SJCRH30 (cell line): ENCODE measurements at regions not wholly inside any gene's neighbourhood (a gene's known extent, or its start where the extent isn't known, plus 50 kb on each side); places are given as distances from the start of the nearest gene placed in this dataset.
A peak's percentile ranks its signal among the peaks of the same experiment; 100 is the strongest.

Experiments used
- DNase-seq, 2 experiments: peaks; one replicate each; pipeline ENCODE4 v3.0.0-alpha.2; 2015 to 2020
- H3K27ac ChIP-seq: fragments of 250-450 bp; sonication (Bioruptor Pico); 2 replicates; pipeline ENCODE4 v1.5.1; 2020; ENCODE audit warnings: mild to moderate bottlenecking, moderate library complexity
- H3K27me3 ChIP-seq: fragments of 250-450 bp; sonication (Bioruptor Pico); 2 replicates; pipeline ENCODE4 v1.5.1; 2020; ENCODE audit warnings: mild to moderate bottlenecking, moderate library complexity
- H3K36me3 ChIP-seq: fragments of 250-450 bp; sonication (Bioruptor Pico); 2 replicates; pipeline ENCODE4 v1.5.1; 2020; ENCODE audit warnings: mild to moderate bottlenecking, moderate library complexity
- H3K4me1 ChIP-seq: fragments of 250-450 bp; sonication (Bioruptor Pico); 2 replicates; pipeline ENCODE4 v1.5.1; 2020; ENCODE audit warnings: mild to moderate bottlenecking, moderate library complexity
- H3K4me3 ChIP-seq: fragments of 250-450 bp; sonication (Bioruptor Pico); 2 replicates; pipeline ENCODE4 v1.5.1; 2020; ENCODE audit warnings: mild to moderate bottlenecking, moderate library complexity
- H3K9me3 ChIP-seq: fragments of 250-450 bp; sonication (Bioruptor Pico); replicated peaks from 2 replicates; pipeline ENCODE4 v1.5.1; 2020; ENCODE audit warnings: mild to moderate bottlenecking, moderate library complexity

DNA sequence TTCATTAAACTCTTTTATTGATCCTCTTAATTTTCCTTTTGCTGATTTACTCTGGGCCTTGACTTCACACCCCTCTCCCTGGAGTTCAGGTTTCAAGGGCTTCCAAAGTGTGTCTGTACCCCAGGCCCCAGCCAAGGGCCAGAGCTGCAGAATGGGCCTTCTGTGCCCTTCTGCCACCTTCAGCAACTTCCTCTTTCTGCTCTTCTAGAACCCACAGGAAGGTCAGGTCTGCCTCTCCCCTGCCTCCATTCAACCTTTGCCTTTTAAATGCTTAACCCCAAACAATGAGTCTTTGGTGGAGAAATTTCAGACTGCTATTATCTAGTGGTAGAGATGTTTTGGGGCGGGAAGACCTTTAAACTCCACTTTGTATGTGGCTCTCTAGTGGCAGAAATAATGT, 63.1 kb downstream of the TSN start:
- Histone ChIP-seq H3K27ac (no peak overlapping the region), H3K9me3 (no peaks in the 10 kb centered on the region), H3K36me3 (no peaks in the 10 kb centered on the region), H3K4me1 (no peaks in the 10 kb centered on the region), H3K27me3 (no peaks in the 10 kb centered on the region), H3K4me3 (no peak overlapping the region)
- DNase-seq: no peak

DNA sequence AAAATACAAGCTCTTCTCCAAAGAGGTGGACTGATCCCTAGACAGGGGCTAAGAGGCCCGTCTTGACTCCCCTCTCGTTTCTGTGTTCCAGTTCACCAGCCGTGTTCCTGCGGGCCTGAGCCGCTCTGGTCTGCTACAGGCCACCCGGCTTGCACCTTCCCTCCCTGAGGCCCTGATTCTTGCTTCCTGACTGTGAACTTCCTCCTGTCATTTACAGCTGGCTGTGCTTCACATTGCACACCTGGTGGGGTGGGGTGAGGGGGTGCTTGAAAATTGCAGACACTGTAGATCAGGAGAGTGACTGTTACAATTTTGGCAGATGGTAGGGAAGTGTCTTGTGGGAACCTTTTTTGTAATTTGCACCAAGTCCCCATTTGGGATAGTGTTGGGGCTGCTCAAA, 64.4 kb downstream of the TSN start:
- no peaks in the 10 kb centered on the region for H3K4me1 ChIP-seq
- H3K36me3 ChIP-seq: no peaks in the 10 kb centered on the region
- H3K27ac ChIP-seq: no peak overlapping the region
- DNase-seq: no peak
- no peaks in the 10 kb centered on the region for H3K9me3 ChIP-seq
- H3K4me3 ChIP-seq: no peak overlapping the region
- H3K27me3 ChIP-seq: no peaks in the 10 kb centered on the region

DNA sequence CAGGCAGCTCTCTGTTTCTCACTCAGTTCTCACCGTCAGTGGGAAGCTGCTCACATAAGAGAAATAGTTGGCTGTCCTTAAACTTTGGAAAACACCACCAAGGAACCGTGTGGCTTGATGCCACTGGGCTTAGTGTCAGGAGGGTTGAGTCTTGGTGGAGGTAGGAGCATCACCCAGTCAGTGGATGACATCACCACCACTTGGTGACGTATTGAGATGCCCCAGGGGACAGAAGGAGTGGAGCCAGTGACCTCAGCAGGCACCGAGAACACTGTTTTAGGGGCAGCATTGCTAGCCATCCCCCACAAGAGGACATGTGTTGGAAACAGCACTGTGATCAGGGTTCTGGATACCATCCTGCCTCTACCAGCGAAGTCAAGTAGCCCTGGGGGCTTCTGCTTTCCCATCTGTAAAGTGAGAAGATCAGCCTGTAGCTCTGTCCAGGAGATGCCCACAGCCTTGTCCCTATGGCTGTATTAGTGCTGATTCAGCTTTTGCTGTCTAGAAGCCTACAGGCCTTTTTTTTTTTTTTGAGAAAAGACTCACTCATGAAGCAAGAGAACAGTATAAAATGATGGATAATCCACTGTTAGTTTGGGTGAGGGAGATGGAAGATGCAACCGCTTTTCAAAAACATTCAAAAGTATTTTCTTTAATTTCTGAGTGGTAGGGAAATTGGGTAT, 66.2 kb downstream of the TSN start:
- no peaks in the 10 kb centered on the region for H3K9me3 ChIP-seq
- H3K36me3 ChIP-seq: no peaks in the 10 kb centered on the region
- no peak for DNase-seq
- H3K27ac ChIP-seq: no peak overlapping the region
- no peak overlapping the region for H3K4me3 ChIP-seq
- no peaks in the 10 kb centered on the region for H3K27me3 ChIP-seq
- no peaks in the 10 kb centered on the region for H3K4me1 ChIP-seq

DNA sequence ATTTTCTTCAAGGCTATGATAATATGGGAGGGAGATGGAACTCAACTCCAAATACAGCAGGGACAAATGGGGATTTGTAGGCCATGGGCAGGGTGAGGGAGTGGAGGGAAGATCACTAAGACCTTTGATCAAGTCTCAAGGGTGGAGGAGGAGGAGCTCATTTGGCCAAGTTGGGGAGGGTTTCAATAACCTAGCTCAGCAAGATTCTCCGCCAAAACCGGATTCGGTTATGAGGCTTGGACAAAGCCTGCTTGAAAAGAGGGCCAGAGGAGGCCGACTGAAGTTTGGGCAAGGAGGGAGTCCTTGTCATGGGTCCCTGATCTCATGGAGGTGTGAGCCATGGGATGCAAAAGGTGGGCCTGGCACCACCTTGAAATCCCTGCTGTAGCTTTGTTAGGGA, 68.8 kb downstream of the TSN start:
- no peaks in the 10 kb centered on the region for H3K4me1 ChIP-seq
- DNase-seq: no peak
- H3K27ac ChIP-seq: no peak overlapping the region
- H3K4me3 ChIP-seq: no peak overlapping the region
- no peaks in the 10 kb centered on the region for H3K9me3 ChIP-seq
- no peaks in the 10 kb centered on the region for H3K36me3 ChIP-seq
- no peaks in the 10 kb centered on the region for H3K27me3 ChIP-seq

DNA sequence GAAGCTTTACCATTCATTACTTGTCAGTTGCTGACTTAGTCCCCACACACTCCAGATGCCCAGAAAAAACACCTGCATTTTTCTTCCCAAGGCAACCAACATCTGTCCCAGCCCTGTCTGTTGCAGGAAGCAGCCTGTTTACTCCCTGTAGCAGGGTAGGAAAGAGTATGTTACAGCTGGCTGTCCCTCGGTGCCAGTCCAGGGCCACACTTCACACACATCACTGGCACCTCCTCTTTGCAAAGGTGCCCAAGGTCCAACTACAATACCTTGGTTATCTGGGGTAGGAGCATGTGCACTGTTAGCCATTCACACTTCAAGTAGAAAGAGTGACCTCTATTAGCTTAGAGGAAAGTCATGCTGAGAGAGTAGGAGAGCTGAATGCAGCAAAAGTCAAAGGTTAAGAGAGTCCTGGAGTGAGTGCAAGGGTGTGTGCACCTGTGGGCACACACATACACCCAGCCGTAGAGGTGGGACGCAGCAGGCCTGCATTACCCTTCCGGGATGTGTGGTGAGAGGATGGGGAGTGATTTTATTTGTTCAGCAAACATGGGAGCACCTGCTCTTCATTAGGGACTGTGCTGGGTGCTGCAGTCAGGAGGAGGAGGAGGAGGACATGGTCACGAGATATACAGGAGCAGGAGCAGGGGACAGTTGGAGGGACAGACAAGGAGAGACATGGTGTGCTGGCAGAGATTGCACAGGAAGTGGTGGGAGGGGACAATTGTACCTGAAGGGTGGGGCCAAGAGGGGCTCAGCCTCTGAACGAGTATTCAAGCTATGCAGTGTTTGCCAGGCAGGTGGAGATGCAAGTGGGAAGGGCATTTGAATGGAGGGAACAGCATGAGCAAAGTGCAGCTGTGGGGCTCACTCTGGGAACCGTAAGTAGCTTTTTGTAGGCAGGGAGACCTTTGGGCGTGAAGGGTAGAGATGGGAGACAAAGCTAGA, 69.8 kb downstream of the TSN start:
- Histone ChIP-seq H3K36me3 (no peaks in the 10 kb centered on the region), H3K4me1 (no peaks in the 10 kb centered on the region), H3K4me3 (no peak overlapping the region), H3K9me3 (no peaks in the 10 kb centered on the region), H3K27me3 (no peaks in the 10 kb centered on the region), H3K27ac (no peak overlapping the region)
- no peak for DNase-seq

DNA sequence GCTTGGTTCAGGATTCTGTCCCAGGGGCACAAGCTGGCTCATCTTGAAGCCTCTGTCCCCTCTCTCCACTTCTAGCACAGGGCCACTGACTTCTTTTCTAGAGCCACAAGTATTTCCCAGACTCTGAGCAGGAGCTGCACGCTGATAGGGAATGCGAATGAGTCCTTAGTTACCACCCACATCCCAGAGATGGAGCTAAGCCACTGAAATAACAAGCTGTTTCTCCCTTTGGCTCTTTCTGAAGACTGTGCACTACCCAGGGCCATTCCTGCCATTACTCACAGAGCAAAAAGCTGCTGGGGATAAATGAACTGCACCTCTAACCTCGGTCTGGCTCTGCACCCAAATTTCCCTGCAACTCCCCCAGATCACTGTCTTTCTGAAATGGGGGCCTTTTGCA, 70.6 kb downstream of the TSN start:
- Histone ChIP-seq H3K4me3 (no peak overlapping the region), H3K27me3 (no peaks in the 10 kb centered on the region)
- no peak for DNase-seq

DNA sequence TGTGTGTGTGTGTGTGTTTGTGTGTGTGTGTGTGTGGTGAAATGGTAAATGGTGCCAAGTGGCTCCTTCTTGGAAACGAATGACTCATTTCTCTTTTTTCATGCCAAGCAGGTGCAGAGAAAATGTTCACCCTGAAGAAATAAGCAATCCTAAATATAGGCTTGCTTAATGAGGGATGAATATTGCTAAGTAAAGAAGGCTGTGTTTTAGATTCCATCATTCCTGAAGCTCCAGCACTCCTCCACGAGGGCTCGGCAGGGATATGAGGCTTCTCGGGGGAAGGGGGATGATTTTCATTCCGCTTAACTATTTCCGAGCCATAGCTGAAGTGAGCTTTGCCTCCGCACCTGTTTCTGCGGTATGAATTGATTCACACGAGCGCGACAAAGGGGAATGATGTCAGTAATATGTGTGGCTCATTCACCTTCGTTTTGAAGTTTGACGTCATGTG, 72.9 kb downstream of the TSN start:
- H3K4me3 ChIP-seq: no peak overlapping the region
- H3K4me1 ChIP-seq: no peaks in the 10 kb centered on the region
- no peak overlapping the region for H3K27ac ChIP-seq
- H3K27me3 ChIP-seq: no peaks in the 10 kb centered on the region
- DNase-seq: peak in 1 of 2 experiments; percentile 27
- no peaks in the 10 kb centered on the region for H3K36me3 ChIP-seq
- H3K9me3 ChIP-seq: no peaks in the 10 kb centered on the region

More for the DNA sequence above, 70.6 kb downstream of the TSN start:
- H3K4me1 ChIP-seq: no peaks in the 10 kb centered on the region
- no peak overlapping the region for H3K27ac ChIP-seq
- no peaks in the 10 kb centered on the region for H3K36me3 ChIP-seq
- no peaks in the 10 kb centered on the region for H3K9me3 ChIP-seq

DNA sequence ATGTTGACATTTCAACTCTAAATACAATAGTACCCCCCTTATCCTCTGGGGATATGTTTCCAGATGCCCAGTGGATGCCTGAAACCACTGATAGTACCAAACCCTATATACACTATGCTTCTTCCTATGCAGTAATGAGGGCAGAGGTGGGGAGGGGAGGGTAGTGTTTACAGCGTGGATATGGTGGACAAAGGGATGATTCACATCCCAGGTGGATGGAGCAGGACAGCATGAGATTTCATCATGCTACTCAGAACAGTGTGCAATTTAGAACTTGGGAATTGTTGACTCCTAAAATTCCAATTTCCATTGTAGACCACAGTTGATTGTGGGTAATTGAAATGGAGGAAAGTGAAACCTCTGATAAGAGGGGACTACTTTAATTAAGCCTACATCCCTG, 75.4 kb downstream of the TSN start:
- Histone ChIP-seq H3K4me3 (no peak overlapping the region), H3K4me1 (no peaks in the 10 kb centered on the region), H3K36me3 (no peaks in the 10 kb centered on the region), H3K9me3 (no peaks in the 10 kb centered on the region), H3K27ac (no peak overlapping the region), H3K27me3 (no peaks in the 10 kb centered on the region)
- DNase-seq: no peak

DNA sequence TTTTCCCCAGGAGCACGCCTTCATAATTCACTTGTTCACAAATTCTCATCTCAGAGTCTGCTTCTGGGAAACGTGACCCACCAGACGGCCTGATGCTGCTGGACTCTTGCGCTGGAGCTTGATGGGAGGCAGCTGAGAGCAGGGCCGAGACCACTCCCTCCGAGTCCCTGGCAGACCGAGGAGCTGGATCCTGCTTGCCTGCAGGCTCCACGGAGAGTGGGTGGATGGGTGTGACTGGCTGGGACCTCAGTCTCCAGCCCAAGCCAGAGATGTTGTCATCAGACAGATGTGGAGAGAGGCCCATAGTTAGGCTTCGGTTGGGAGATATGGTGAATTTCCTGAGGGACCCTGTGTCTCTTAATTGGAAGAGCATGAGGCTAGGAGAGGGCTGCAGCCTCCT, 76.4 kb downstream of the TSN start:
- H3K9me3 ChIP-seq: no peaks in the 10 kb centered on the region
- H3K27ac ChIP-seq: no peak overlapping the region
- no peaks in the 10 kb centered on the region for H3K36me3 ChIP-seq
- DNase-seq: no peak
- no peaks in the 10 kb centered on the region for H3K4me1 ChIP-seq
- H3K27me3 ChIP-seq: no peaks in the 10 kb centered on the region
- H3K4me3 ChIP-seq: no peak overlapping the region

DNA sequence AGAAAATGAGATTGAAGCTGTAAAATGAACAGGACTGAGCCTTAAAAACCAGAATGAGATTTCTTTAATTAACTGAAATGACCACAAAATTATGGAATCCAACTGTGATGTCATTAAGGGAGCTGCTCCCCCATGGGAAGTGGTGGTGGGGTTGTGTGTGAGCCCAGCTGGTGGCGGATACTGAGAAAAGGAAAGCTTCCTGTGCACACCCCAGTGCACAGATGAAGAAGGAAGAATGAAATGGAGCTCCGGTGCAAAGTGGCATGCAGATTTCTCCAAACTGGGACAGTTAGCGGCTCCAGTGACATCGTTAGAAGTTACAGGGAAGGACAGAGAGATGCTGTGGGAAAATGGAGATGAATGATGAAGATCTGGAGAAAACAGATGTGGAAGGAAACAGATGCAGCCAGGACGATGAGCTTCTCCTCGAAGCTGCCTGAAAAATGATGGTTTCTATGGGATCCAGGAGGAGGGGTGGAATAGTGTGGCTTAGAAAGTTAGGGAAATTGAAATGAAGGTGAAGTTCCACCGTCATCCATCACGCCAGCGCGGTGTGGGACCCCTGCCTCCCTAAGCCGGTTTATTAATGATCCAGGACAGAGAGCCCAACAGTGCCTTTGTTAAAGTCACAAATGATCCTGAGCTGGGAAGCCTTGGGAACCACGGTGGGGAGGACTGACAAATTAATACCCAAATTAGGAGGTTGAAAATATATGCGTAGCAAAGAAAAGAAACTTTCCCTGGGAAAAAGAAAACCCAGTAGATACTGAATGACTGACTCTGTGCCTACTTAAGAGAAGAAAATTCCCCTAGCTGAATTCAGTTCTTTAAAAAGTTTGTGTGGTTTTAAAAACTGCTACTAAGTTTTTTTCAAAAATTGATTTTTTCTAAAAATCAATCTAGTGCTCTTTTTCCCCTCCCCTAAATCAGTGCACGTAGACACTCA, 77.2 kb downstream of the TSN start:
- H3K27me3 ChIP-seq: no peaks in the 10 kb centered on the region; the same call in 1 of the 2 replicates
- no peak overlapping the region for H3K27ac ChIP-seq
- no peaks in the 10 kb centered on the region for H3K36me3 ChIP-seq
- no peak for DNase-seq
- H3K4me1 ChIP-seq: no peaks in the 10 kb centered on the region
- no peaks in the 10 kb centered on the region for H3K9me3 ChIP-seq
- H3K4me3 ChIP-seq: no peak overlapping the region

DNA sequence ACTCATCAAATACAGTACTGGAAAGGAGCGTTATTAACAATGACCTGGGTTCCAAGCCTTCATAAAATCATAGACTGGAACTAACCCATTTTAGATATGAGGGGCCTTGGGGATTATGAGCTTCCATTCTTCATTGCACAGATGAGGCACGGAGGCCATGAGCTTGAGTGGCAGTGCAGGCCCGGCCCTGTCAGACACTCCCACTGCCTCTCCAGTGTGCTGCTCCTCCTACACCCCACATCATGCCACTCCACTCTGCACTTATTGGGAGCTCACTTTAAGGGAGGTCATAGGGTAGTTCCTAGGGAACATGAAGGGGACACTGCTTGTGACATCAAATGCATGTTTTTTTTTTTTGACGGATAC, 77.9 kb downstream of the TSN start:
- Histone ChIP-seq H3K4me1 (no peaks in the 10 kb centered on the region), H3K27me3 (no peaks in the 10 kb centered on the region; the same call in 1 of the 2 replicates), H3K9me3 (no peaks in the 10 kb centered on the region), H3K27ac (no peak overlapping the region), H3K36me3 (no peaks in the 10 kb centered on the region), H3K4me3 (no peak overlapping the region)
- no peak for DNase-seq

DNA sequence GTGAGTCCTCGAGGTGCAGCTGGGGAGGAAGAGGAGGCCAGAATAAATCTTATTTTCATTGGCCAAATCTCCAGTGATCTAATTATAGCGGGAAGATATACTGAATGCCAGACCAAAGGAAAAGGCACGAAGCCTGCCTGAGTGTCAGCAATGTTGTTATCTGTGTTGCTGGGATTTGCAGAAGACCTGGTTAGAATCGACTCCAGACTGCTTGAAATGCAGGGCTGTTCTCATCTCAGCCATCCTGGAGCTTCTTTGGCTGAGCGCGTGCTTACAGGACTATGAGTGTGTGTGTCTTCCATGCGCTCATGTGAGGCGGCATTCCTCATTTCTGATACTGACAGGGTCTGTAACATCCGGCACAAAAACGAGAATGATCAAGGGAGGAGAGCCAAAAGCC, 81.2 kb downstream of the TSN start:
- no peak for DNase-seq
- H3K36me3 ChIP-seq: no peaks in the 10 kb centered on the region
- no peaks in the 10 kb centered on the region for H3K4me1 ChIP-seq
- no peak overlapping the region for H3K4me3 ChIP-seq
- no peaks in the 10 kb centered on the region for H3K9me3 ChIP-seq
- no peak overlapping the region for H3K27ac ChIP-seq
- H3K27me3 ChIP-seq: no peaks in the 10 kb centered on the region; the same call in 1 of the 2 replicates

DNA sequence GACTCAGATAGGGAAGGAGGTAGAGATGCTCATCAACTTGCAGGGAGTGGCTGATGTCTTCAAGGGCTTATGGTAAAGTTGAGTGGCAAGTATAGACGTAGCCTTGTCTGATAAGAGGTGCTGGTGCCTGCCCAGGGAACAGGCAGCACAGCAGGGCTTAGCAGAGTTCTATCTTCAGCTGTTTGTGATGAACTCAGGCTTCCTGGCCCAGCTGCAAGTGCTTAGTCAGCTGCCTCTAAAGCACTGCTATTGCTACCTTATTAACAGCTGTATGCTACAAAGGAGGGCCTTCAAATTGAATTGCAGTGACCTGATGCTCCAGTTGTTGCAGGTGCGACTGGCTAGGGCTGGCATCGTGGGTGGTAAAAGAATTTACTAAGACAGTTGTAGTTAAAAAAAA, 82.1 kb downstream of the TSN start:
- Histone ChIP-seq H3K27me3 (no peaks in the 10 kb centered on the region; the same call in 1 of the 2 replicates), H3K27ac (no peak overlapping the region), H3K4me1 (no peaks in the 10 kb centered on the region), H3K9me3 (no peaks in the 10 kb centered on the region), H3K4me3 (no peak overlapping the region), H3K36me3 (no peaks in the 10 kb centered on the region)
- no peak for DNase-seq

DNA sequence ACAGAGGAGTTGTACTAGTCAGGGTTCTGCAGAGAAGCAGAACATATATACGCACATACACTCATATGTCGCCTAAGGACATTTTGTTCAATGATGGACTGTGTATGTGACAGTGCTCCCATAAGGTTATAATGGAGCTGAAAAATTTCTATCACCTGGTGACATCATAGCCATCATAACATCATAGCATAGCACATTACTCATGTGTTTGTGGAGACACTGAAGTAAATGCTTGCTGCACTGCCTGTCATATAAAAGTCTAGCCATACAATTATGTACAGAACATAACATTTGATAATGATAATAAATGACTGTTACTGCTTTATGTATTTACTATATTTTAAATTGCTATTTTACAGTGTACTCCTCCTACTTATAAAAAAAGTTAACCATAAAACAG, 83.1 kb downstream of the TSN start:
- Histone ChIP-seq H3K27me3 (peaks cover 3% of the 10 kb centered on the region), H3K27ac (no peak overlapping the region)

DNA sequence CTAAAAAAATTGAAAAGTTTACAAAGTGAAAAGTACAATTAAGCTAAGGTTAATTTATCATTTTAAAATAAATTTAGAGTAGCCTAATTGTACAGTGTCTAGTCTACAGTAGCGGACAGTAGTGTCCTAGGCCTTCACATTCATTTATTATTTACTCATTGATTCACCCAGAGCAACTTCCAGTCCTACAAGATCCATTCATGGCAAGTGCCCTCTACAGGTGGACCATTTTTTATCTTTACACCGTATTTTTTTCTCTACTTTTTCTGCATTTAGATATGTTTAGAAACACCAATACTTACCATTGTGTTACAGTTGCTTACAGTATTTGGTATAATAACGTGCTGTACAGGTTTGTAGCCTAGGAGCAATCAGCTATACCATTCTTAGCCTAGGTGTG, 84.1 kb downstream of the TSN start:
- H3K9me3 ChIP-seq: no peaks in the 10 kb centered on the region
- no peak for DNase-seq
- H3K4me3 ChIP-seq: no peak overlapping the region
- H3K36me3 ChIP-seq: no peaks in the 10 kb centered on the region
- no peaks in the 10 kb centered on the region for H3K4me1 ChIP-seq
- H3K27me3 ChIP-seq: peaks cover 3% of the 10 kb centered on the region
- no peak overlapping the region for H3K27ac ChIP-seq

More for the DNA sequence above, 83.1 kb downstream of the TSN start:
- DNase-seq: no peak
- Histone ChIP-seq H3K4me1 (no peaks in the 10 kb centered on the region), H3K9me3 (no peaks in the 10 kb centered on the region), H3K36me3 (no peaks in the 10 kb centered on the region), H3K4me3 (no peak overlapping the region)
